ENCODE measurements at regions not wholly inside any gene's neighbourhood (a gene's known extent, or its start where the extent isn't known, plus 50 kb on each side); places are given as distances from the start of the nearest gene placed in this dataset.

DNA sequence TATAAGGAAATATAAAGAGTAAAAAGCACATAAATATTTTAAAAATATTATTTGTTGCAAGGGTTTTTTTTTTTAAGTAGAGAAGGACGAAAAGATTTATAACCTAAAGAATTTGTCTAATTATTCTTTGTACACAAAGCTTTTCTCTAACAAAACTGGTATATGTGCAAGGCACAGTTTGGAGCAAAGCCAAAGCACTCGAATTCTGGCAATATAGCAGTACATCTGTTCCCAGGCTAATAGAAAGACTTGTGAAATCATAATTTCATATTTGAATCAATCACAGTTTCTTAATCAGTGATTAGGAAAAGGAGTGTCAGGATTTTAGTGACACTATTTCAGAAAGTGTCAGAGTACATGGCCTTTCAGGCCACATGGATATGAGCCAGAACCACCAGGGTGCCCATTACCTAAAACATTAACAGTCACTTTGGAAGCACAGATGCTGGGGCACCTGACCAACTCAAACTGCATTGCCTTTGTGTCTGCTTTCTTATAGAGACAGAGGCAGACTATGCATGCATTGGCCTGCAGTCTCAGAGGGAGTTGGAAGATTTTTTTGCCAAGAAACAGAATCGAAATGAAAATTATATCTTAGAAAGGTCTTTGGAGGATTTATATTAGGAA, 651.8 kb upstream of the SGO1 start:
- TF ChIP-seq EZH2phosphoT487 (IDR thresholded peaks at IDR 0.05; ENCODE audit: insufficient read depth, low read depth): no peak
- TF ChIP-seq EZH2 (IDR thresholded peaks at IDR 0.05; ENCODE audit: insufficient read depth, poor library complexity, severe bottlenecking): no peak
